CD14-positive monocyte (primary cell): ENCODE measurements at regions not wholly inside any gene's neighbourhood (a gene's known extent, or its start where the extent isn't known, plus 50 kb on each side); places are given as distances from the start of the nearest gene placed in this dataset.

Source experiments
- DNase-seq, 3 donors: peaks; one replicate each; pipeline ENCODE4 v3.0.0-alpha.2; 2011 to 2022
- H2AFZ ChIP-seq: 2 replicates; pipeline ENCODE4 v1.6.0; 2012; ENCODE audit warnings: mild to moderate bottlenecking, low read depth, low read length, inconsistent platforms; ENCODE audit not compliant: insufficient read depth, poor library complexity, severe bottlenecking
- H3K27ac ChIP-seq, 2 donors: 1 replicate in 1 of 2; 2 replicates in 1 of 2; pipeline ENCODE4 v1.5.1; 2012 to 2013; ENCODE audit warnings: low read length in 2 of 2, control low read depth in 1 of 2, inconsistent platforms in 1 of 2, low read depth in 1 of 2, mild to moderate bottlenecking in 1 of 2
- H3K27me3 ChIP-seq, 2 donors: one replicate each; pipeline versions ENCODE4 v1.6.0 to v1.6.1; 2011 to 2013; ENCODE audit warnings: low read length in 2 of 2; ENCODE audit not compliant: control insufficient read depth in 2 of 2, insufficient read depth in 2 of 2
- H3K36me3 ChIP-seq, 2 donors: replicated peaks in 1 of 2; 1 replicate in 1 of 2; 2 replicates in 1 of 2; pipeline versions ENCODE4 v1.5.1 to v1.6.1; 2012 to 2013; ENCODE audit warnings: low read length in 2 of 2, control low read depth in 1 of 2, inconsistent platforms in 1 of 2, mild to moderate bottlenecking in 1 of 2; ENCODE audit not compliant: insufficient read depth in 2 of 2, control insufficient read depth in 1 of 2
- H3K4me1 ChIP-seq, 2 donors: 1 replicate in 1 of 2; 2 replicates in 1 of 2; pipeline versions ENCODE4 v1.5.1 to v1.6.1; 2012 to 2013; ENCODE audit warnings: low read length in 2 of 2, control low read depth in 1 of 2, inconsistent platforms in 1 of 2, mild to moderate bottlenecking in 1 of 2, moderate library complexity in 1 of 2; ENCODE audit not compliant: insufficient read depth in 2 of 2, control insufficient read depth in 1 of 2
- H3K4me2 ChIP-seq: replicated peaks from 2 replicates; pipeline ENCODE3; 2012; ENCODE audit warnings: low read length, moderate library complexity, mild to moderate bottlenecking; ENCODE audit not compliant: poor library complexity, severe bottlenecking; ENCODE audit errors: extremely low read depth
- H3K4me3 ChIP-seq, 3 experiments: fragments of 200-600 bp in 1 of 3; sonication (generic) in 1 of 3; replicated peaks in 1 of 3; 1 replicate in 2 of 3; 2 replicates in 1 of 3; pipeline ENCODE4 v1.5.1; 2011 to 2013; ENCODE audit warnings: low read length in 3 of 3, mild to moderate bottlenecking in 3 of 3, control low read depth in 2 of 3, low read depth in 2 of 3, inconsistent platforms in 1 of 3, moderate library complexity in 1 of 3
- H3K79me2 ChIP-seq: 2 replicates; pipeline ENCODE4 v1.6.0; 2012; ENCODE audit warnings: mild to moderate bottlenecking, control low read depth, inconsistent platforms, low read length, moderate library complexity; ENCODE audit not compliant: insufficient read depth
- H3K9ac ChIP-seq: 2 replicates; pipeline ENCODE4 v1.6.0; 2017; ENCODE audit warnings: low read length, mild to moderate bottlenecking; ENCODE audit not compliant: insufficient read depth, poor library complexity, severe bottlenecking
- H3K9me3 ChIP-seq, 2 donors: replicated peaks in 1 of 2; 1 replicate in 1 of 2; 2 replicates in 1 of 2; pipeline versions ENCODE4 v1.5.1 to v1.6.1; 2012 to 2013; ENCODE audit warnings: low read length in 2 of 2, control low read depth in 1 of 2; ENCODE audit not compliant: control insufficient read depth in 1 of 2, insufficient read depth in 1 of 2
- H4K20me1 ChIP-seq: 2 replicates; pipeline ENCODE4 v1.6.0; 2012; ENCODE audit warnings: mild to moderate bottlenecking, low read length, control low read depth, moderate library complexity; ENCODE audit not compliant: insufficient read depth
- H3K27ac Mint-ChIP-seq, 7 donors: one replicate each; pipeline ENCODE4 v1.8.0; 2020; ENCODE audit warnings: mild to moderate bottlenecking in 7 of 7, mixed read lengths in 7 of 7, moderate library complexity in 6 of 7, inconsistent platforms in 2 of 7
- H3K27me3 Mint-ChIP-seq, 3 donors: one replicate each; pipeline ENCODE4 v1.8.0; 2021 to 2022; ENCODE audit warnings: low read depth in 3 of 3, mild to moderate bottlenecking in 3 of 3, mixed read lengths in 3 of 3, moderate library complexity in 3 of 3, inconsistent platforms in 1 of 3
- H3K36me3 Mint-ChIP-seq, 2 donors: one replicate each; pipeline ENCODE4 v1.8.0; 2020; ENCODE audit warnings: mixed read lengths in 2 of 2, inconsistent platforms in 1 of 2, mild to moderate bottlenecking in 1 of 2
- H3K4me1 Mint-ChIP-seq: one replicate; pipeline ENCODE4 v1.8.0; 2020; ENCODE audit warnings: mild to moderate bottlenecking, mixed read lengths
- H3K4me3 Mint-ChIP-seq, 2 donors: one replicate each; pipeline ENCODE4 v1.8.0; 2020; ENCODE audit warnings: mild to moderate bottlenecking in 2 of 2, mixed read lengths in 2 of 2, moderate library complexity in 1 of 2
- H3K9me3 Mint-ChIP-seq, 7 donors: one replicate each; pipeline ENCODE4 v1.8.0; 2020 to 2022; ENCODE audit warnings: mixed read lengths in 7 of 7, mild to moderate bottlenecking in 6 of 7, moderate library complexity in 6 of 7, inconsistent platforms in 2 of 7
- WGBS: methylation state at CpG from one replicate; pipeline ENCODE4 v1.1.5; 2013; ENCODE audit warnings: missing lambda C conversion rate; ENCODE audit not compliant: insufficient coverage; 5-methylcytosine and 5-hydroxymethylcytosine counted together
- intact Hi-C, 2 donors: fragments of 100-400 bp; cut with micrococcal nuclease; formaldehyde crosslinking; loops; one replicate each; pipeline versions ENCODE4 v1.15.0 to v1.15.1; 2023
- TF ChIP-seq, protein P1 (sequence below): fragments of 200-600 bp; IDR thresholded peaks from one replicate; pipeline ENCODE4 v1.8.0; 2022; ENCODE audit warnings: antibody characterized with exemption, mild to moderate bottlenecking

DNA sequence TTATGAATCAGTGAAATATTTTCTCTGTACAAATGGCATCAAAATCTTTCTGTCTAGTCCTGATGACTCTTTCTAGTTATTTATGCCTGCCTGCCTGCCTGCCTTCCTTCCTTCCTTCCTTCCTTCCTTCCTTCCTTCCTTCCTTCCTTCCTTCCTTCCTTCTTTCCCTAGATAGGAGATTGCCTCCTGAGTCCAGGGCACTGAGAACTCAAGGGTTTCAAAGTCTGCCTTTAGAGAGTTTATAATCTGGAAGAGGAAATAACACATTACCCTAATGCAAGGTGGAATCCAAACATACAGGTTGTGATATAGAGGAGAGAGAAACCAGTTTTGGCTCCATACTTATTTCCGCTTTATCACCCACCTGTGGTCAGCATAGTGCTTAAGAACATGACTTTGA lies 98.1 kb upstream of the SERPINE2 start:
- no peak for DNase-seq
- Histone ChIP-seq H3K4me3 (no peak overlapping the region), H3K9me3 (no peaks in the 10 kb centered on the region), H3K36me3 (no peaks in the 10 kb centered on the region), H3K9ac (no peak overlapping the region), H3K79me2 (no peaks in the 10 kb centered on the region), H4K20me1 (no peaks in the 10 kb centered on the region), H3K4me2 (no peak overlapping the region), H3K27ac (no peak overlapping the region), H3K27me3 (no peaks in the 10 kb centered on the region), H3K4me1 (no peaks in the 10 kb centered on the region), H2AFZ (no peak overlapping the region)
- intact Hi-C loops: no loop called here
- TF ChIP-seq, protein P1, sequence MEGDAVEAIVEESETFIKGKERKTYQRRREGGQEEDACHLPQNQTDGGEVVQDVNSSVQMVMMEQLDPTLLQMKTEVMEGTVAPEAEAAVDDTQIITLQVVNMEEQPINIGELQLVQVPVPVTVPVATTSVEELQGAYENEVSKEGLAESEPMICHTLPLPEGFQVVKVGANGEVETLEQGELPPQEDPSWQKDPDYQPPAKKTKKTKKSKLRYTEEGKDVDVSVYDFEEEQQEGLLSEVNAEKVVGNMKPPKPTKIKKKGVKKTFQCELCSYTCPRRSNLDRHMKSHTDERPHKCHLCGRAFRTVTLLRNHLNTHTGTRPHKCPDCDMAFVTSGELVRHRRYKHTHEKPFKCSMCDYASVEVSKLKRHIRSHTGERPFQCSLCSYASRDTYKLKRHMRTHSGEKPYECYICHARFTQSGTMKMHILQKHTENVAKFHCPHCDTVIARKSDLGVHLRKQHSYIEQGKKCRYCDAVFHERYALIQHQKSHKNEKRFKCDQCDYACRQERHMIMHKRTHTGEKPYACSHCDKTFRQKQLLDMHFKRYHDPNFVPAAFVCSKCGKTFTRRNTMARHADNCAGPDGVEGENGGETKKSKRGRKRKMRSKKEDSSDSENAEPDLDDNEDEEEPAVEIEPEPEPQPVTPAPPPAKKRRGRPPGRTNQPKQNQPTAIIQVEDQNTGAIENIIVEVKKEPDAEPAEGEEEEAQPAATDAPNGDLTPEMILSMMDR: no peak
- no peak overlapping the region for H3K27ac Mint-ChIP-seq
- H3K27me3 Mint-ChIP-seq: peaks cover 3 to 7% (median 4%) of the 10 kb centered on the region in 3 donors
- WGBS: no CpG with 5 or more reads among the region's 1 CpG
- no peaks in the 10 kb centered on the region for H3K4me1 Mint-ChIP-seq
- no peaks in the 10 kb centered on the region for H3K36me3 Mint-ChIP-seq
- peaks cover 0 to 1% (median 0%) of the 10 kb centered on the region in 7 donors for H3K9me3 Mint-ChIP-seq
- no peak overlapping the region for H3K4me3 Mint-ChIP-seq

DNA sequence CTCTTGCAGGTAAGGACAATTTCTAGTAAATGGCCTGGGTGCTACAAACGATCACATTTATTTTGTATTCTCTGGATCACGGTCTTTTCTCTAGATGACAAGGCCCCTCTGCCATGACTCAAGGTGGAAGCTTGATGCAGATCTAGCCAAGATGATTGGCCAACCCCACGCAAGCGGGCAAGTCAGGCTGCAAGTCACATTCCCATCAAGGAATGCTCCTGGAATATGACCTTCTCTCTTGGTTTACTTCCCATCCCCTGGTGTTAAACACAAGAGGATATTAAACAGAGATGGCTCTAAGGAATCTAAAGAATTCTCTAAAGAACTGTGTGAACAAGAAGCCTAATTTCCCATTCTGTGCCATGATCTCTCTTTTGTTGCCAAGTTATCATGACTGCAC lies 97.3 kb upstream of the SERPINE2 start:
- H3K27me3 ChIP-seq: no peaks in the 10 kb centered on the region
- H3K27me3 Mint-ChIP-seq: peaks cover 3 to 7% (median 4%) of the 10 kb centered on the region in 3 donors
- no peaks in the 10 kb centered on the region for H4K20me1 ChIP-seq
- H3K4me1 Mint-ChIP-seq: no peaks in the 10 kb centered on the region
- no peaks in the 10 kb centered on the region for H3K36me3 Mint-ChIP-seq
- H3K27ac ChIP-seq: no peak overlapping the region
- no peak overlapping the region for H3K4me3 ChIP-seq
- no peaks in the 10 kb centered on the region for H3K9me3 ChIP-seq
- intact Hi-C loops: no loop called here
- no peak overlapping the region for H3K9ac ChIP-seq
- H3K4me1 ChIP-seq: no peaks in the 10 kb centered on the region
- no peak overlapping the region for H2AFZ ChIP-seq
- H3K9me3 Mint-ChIP-seq: peaks cover 0 to 2% (median 0%) of the 10 kb centered on the region in 7 donors
- DNase-seq: no peak
- TF ChIP-seq, protein P1: no peak
- 100% methylated on average over 4 of the region's 4 CpGs for WGBS
- H3K36me3 ChIP-seq: no peaks in the 10 kb centered on the region
- no peaks in the 10 kb centered on the region for H3K79me2 ChIP-seq
- no peak overlapping the region for H3K27ac Mint-ChIP-seq
- no peak overlapping the region for H3K4me2 ChIP-seq
- no peak overlapping the region for H3K4me3 Mint-ChIP-seq
